GM18507 (cell line): ENCODE measurements at regions not wholly inside any gene's neighbourhood (a gene's known extent, or its start where the extent isn't known, plus 50 kb on each side); places are given as distances from the start of the nearest gene placed in this dataset.
"Not testable (repeated sequence)": the region's sequence is repeated elsewhere in the genome, so short reads cannot be mapped to it uniquely, and the experiment has no call there.

Source experiments
- DNase-seq: peaks from one replicate; pipeline ENCODE4 v3.0.0; 2011; ENCODE audit warnings: low read depth; ENCODE audit not compliant: insufficient read length; ENCODE audit errors: extremely low spot score
- FAIRE-seq: peaks from 2 replicates; lab custom pipeline; 2011; peaks lifted over from hg19 to GRCh38; lab: Jason Lieb, UNC

DNA sequence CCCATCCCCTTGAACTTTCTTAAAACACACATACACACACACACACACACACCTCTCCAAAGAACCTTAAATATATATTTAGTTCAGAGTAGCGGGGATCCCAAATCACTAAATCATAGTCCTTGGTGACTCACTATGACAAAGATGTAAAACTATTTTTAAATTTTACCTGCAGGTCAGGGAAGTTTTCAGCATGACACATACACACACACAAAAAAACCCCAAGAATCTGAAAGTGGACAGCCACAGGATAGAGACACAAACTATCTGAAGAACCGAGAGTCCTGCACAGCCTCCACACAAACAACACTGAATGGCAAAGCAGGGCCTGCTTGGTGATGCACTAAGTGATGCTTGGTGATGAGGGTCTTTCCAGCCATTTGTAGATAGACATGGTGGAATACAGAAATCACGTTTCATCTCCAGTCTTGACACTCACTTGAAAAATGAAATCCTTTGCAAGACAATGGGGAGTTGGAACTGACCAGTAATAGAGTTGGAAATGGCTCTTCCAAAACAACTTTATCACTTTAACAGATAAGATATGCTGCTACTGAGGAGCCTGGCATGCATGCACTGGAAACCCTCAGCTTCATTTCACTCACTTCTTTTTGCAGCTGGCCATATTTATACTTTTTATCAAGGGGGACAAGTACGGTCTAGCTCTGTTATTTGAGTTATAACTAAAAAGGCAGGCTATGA, 307.3 kb downstream of the RAPGEF2 start:
- no peak for FAIRE-seq

DNA sequence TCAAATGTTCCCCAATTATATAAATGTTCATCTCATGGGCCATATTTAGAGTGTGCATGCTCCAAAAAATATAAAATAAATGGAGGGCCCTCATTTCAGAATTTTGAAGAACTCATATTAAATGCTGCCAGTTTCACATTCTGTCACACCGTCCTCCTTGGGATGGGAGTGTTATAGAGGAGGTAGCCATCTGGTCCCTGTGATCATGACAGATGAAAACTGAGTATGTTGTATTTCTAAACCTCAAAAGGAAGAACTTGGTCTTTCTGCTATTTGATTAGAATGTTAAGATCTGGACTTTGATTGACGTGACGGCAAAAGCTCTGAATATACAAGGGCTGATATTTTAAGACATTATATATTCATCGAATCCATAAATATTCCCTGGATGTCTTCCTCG, 308.0 kb downstream of the RAPGEF2 start:
- DNase-seq, result no peak
- no peak for FAIRE-seq

More for the DNA sequence above, 307.3 kb downstream of the RAPGEF2 start:
- no peak for DNase-seq

DNA sequence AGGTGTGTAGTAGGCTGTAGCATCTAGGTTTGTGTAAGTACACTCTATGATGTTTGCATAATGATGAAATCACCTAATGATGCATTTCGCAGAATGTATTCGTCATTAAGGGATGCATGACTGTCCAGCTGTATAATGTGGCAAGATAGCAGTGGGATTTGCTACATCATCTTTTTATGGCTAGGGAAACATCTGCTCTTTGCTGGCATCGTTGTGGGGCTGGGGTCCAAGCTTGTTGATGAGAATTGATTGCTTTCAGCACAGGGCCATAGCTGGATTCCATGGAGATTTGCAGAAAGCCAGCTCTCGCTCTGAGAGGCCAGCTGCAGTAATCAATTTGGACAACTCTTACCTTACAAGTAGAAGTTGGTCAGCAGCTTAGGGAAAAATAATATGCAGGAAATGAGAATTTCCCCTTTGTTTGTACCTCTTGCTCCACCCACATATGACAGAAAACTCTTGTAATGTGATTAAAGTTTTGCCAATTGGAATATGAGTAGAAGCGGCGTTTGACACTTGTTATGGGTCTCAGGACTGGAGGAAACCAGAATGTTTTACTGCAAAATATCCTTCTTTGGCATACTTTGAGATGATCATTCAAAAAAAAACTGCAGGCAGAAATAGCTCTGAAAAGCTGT, 310.5 kb downstream of the RAPGEF2 start:
- DNase-seq, result no peak
- FAIRE-seq, result no peak

DNA sequence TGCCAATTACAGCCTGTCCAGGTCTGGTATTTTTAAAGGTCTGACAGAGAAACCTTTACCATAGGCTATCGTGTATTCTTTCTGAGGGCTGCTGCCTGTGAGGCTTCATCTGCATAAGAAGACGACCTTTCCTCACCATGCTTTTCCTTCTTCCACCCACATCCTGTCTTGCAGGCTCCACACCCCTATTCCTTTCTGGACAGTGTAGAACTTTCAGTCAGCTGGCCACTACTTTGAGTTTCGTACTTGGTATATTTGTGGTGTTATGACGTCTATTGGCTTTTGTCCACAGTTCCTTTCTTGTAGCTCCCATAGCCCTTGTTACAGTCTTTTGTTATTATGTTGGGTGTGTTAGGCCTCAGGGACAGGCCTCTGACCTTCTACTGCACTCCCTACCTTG, 311.4 kb downstream of the RAPGEF2 start:
- FAIRE-seq, result no peak

DNA sequence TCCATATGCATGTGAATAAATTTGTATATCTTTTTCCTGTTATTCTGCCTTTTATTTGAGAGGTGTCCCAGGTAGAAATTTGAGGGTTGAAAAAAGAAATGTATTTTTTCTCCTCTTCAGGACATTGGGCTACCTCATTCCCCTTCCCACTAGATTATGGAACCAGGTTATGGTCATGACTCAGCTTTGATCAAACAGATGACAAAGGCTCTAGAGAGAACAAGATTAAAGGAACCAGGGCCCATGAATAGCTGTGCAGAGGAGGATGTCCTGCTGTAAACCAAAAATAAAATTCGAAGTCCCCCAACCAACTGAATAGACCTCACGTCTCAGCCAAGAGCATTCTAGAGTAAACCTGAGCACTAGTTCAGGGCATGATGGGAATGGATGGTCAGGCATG, 313.2 kb downstream of the RAPGEF2 start:
- DNase-seq (no peak), FAIRE-seq (no peak)

More for the DNA sequence above, 311.4 kb downstream of the RAPGEF2 start:
- DNase-seq, result no peak

DNA sequence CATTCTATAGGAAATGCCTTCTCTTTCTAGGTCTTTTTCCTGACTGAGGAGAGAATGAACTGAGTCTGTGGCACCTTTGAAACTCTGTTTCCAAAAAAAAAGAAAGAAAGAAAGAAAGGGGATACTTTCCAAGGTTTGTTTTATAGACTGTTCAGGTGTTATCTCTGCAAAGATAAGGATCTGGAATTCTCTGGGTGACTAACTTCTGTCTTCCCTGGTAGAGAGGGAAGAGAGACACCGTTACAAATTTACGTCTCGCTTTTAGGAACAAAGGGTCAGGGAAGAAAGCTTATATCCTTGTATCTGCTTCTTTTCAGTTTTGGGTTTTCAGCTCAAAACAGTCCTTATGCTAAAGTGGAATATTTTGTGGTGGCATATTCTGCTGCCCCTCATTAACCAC, 314.1 kb downstream of the RAPGEF2 start:
- DNase-seq, result no peak
- FAIRE-seq, result no peak

DNA sequence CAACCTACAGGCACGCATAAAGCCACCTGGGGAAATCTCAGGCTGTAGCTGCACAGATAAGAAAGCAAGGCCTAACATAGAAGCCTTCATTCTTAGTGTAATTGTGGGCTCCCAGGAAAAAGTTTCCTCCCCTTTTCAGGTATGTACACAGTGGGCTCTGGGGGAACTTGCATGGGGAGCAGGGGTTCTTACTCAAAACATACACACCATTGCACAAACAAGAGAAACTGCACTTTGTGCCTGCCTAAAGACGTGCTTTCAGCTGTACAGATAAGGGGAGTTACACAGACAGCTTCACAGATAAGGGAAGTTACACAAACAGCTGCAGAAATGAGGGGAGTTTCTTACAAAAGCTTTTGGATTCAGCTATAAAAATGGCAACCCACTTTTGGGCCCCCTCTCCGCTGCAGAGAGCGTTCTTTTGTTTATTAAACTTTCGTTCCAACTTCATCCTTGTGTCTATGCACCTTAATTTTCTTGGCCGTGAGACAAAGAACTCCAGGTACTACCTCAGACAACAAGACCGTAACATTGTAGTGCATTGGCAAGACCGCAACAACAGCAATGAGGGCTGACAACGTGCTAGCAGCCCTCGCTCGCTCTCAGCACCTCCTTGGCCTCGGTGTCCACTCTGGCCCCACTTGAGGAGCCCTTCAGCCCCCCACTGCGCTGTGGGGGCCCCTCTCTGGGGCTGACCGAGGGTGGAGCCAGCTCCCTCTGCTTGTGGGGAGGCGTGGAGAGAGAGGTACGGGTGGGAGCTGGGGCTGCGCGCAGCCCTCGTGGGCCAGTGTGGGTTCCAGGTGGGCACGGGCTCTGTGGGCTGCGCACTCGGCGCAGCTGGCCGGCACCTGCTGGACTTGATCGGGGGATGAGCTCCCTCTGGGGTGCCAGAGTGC, 317.5 kb downstream of the RAPGEF2 start:
- no peak for FAIRE-seq
- no peak for DNase-seq

DNA sequence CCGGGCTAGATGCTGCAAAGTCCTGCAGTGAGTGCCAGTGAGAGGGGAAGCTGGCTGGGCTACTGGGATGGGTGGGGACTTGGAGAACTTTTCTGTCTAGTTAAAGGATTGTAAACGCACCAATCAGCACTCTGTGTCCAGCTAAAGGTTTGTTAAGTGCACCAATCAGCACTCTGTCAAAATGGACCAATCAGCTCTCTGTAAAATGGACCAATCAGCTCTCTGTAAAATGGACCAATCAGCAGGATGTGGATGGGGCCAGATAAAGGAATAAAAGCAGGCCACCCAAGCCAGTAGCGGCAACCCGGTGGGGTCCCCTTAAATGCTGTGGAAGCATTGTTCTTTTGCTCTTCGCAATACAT, 318.2 kb downstream of the RAPGEF2 start:
- FAIRE-seq, DNase-seq: not testable (repeated sequence)

DNA sequence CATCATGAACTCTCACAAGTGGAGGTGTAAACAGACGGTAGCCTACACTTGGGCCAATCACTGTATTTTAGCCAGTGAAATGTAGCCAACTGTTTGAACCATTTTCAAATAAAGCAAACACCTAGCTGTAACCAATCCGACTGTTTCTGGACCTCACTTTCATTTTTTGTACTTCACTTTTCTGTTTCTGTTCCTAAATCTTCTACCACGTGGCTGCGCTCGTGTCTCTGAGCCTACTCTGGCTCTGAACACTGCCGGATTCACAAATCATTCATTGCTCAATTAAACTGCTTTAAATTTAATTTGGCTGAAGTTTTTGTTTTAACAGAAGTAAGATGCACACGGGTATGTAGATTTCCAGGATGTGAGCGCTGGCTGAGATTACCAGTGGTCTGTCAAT, 319.1 kb downstream of the RAPGEF2 start:
- FAIRE-seq (no peak), DNase-seq (no peak)

DNA sequence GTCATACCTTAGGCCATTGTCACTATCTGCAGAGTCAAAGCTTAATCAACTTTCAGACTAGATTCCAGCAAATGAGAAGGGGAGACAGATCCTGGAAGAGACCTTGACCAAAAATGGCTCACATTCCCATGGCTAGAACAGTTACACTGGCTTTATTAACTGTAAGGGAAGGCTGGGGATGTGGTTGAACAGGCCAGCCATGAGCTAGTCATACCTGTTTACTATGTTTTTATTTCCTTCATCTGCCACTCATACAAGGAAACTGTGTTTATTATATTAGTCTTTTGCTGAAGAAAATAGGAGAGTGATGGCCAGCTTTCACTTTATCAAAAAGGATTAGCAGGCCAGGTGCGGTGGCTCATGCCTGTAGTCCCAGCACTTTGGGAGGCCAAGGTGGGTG, 319.7 kb downstream of the RAPGEF2 start:
- no peak for FAIRE-seq

DNA sequence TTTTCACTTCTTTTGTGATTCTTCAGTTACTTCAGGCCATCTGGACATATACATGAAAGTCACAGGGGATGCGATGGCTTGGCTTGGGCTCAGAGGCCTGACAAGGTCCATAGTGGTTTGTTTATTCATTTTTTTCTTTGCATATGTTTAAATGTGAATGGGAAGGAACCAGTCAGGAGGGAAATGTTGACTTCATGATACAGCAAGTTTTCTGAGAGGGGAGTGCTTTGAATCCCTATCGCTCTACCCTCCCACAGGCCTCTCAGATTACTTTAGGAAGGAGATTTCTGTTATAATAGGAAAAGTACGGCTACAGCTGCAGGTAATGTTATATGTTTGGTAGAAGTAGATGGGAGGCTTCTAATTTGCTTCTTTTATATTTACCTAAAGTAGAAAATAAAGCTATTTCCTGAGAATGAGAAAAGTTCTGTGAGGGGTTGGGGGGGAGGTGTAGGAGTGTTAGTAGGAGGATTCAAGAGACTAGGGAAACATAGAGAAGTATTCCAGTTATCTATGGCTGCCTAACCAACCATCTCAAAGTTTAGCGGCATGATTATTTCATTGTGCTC, 322.9 kb downstream of the RAPGEF2 start:
- FAIRE-seq (no peak), DNase-seq (no peak)

More for the DNA sequence above, 319.7 kb downstream of the RAPGEF2 start:
- no peak for DNase-seq

DNA sequence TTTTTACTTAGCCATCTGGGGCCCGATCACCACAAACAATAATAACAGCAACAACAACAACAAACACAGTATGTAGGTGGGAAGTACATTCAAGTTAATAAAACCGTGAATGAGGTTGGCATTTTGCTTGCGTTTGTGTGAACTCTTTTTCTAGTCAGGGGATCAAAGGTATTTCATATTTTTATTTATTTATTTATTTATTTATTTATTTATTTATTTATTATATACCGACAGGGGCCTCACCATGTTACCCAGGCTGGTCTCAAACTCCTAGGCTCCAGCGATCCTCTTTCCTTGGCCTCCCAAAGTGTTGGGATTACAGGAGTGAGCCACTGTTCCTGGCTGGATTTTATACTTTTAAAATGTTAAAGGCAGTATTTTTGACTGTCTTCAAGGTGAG, 325.4 kb downstream of the RAPGEF2 start:
- DNase-seq (no peak), FAIRE-seq (no peak)

DNA sequence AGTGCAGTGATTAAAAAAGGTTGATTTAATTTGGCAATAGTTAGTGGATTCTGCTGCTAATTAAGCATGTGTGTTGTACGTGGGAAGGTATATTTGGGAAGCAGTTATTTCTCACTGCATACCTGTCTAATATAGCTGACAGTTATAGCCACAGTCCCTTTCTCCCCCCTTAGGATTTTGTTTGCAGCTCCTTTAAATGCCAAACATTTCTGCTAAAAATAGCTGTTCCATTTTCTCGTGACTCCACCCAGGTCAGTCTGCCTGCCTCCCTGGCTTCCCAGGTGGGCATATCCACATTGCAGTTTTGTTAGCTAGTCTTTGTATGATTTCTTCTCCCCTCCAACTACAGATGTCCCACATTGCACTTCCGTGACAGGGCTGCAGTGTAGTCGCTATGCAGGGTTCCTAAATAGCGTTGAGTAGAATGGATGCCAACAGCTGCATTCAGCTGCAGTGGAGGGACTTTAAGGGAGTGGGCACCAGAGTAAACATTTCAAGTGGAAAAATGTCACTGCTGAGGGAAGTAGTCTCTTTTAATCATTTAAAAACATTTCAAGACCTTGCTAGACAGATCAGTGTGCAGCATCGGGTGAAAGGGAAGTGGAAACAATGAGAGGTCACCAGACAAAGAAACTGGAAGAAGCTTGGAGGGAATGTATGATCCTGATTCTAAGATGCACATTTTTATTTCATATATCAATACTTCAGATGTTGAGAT, 326.3 kb downstream of the RAPGEF2 start:
- FAIRE-seq (no peak), DNase-seq (no peak)

DNA sequence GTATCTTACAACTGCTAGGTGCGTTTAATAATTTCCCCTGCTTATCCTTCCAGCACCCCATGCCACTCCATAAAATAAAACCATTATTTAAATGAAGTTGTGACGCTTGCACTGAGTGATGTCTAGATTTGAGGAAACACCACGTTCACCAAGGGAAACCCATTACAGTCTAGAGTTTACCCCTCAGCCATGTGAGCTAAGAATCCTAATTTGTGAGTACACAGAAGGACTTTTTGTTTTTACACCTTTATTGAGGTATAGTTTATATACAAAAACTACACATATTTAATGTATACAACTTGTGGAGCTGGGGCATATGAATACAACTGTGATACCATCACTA, 326.8 kb downstream of the RAPGEF2 start:
- FAIRE-seq (no peak), DNase-seq (no peak)

DNA sequence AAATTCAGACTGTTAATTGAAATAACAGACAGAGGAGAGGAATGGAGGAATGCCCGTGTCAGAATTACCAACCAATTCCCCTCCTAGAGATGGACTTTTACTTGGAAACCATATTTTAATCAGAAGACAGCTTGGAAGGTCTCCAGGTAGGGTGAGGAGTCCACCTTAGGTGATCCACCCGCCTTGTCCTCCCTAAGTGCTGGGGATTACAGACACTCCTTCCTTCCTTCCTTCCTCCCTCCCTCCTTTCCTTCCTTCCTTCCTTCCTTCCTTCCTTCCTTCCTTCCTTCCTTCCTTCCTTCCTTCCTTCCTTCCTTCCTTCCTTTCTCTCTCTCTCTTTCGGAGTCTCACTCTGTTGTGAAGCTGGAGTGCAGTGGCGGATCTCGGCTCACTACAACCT, 328.0 kb downstream of the RAPGEF2 start:
- FAIRE-seq, result no peak

DNA sequence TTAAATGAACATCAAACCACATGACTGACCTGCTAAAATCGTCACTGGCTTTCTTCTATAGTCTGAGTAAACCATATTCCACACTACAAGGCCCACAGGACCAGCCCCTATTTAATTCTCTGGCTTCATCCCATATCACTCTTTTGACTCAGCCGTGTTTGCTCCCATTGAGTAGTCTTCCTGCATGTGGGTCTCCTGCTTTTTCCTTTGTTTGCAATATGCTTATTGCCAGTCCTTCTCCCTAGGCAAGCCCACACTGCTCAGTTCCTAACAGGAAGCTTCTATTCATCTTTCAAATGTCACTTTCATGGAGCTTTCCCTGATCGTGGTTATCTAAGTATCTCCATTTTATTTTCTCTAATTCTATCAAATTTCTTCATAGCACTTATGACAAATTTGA, 329.6 kb downstream of the RAPGEF2 start:
- DNase-seq (no peak), FAIRE-seq (no peak)

More for the DNA sequence above, 328.0 kb downstream of the RAPGEF2 start:
- no peak for DNase-seq

DNA sequence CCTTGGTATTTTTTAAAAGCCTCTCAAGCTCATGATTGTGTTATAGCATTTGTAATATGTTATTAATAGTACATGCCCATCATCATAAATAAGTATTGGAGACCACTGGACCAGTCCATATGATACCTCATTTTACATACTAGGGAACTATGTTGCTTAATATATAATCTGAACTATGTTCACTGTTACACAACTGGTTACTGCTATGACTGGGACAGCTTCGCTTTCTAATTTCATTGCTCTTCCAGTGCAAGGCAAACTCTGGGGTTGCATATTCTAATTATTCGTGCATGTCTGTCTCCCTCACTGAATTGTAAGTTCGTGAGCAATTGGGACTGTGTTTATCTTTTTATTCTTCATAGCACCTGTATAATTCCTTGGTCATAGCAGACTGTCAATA, 330.5 kb downstream of the RAPGEF2 start:
- no peak for DNase-seq
- no peak for FAIRE-seq

DNA sequence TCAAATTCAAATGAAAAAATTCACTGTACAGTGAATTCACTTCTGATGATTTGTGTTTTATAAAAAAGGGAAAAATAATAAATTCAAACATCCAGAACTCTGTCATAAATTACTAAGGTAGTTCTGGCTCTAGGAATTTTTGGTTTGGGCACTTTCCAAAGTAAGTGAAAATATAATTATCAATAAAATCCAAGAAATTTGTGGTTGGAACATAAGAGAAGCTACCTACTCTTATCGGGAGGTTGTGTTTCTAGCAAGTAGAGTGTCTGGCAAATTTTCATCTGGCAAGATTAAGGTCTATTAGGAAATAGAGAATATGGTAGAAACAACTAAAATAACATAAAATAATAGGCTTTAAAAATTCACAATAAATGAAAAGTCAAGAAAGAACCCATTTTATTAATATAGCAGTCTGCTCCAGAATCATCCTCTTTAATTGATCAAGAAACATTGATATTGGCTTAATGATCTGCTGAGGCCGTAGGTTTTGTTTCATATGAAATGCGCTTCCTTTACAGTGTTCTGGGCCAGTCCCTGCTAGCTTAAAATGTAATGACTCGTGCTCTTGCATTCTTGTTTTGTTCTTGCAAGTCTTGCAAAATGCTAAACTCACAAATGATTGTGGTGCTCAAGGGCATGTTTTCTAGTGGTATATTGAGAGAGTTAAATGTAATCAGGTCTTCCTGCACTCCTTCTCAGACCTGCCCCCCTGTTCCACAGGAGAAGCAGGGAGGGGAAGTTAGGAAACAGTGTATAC, 331.4 kb downstream of the RAPGEF2 start:
- no peak for FAIRE-seq

DNA sequence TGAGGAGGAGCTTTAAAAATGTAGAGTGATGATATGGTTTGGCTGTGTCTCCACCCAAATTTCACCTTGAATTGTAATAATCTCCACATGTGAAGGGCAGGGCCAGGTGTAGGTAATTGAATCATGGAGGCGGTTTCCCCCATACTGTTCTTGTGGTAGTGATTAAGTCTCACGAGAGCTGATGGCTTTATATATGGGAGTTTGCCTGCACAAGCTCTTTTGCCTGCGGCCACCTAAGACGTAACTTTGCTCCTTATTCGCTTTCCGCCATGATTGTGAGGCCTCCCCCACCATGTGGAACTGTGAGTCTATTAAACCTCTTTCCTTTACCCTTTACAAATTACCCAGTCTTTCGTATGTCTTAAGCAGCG, 332.0 kb downstream of the RAPGEF2 start:
- FAIRE-seq, result no peak
- DNase-seq, result no peak

More for the DNA sequence above, 331.4 kb downstream of the RAPGEF2 start:
- DNase-seq, result no peak
